B cell (primary cell): ENCODE measurements at regions not wholly inside any gene's neighbourhood (a gene's known extent, or its start where the extent isn't known, plus 50 kb on each side); places are given as distances from the start of the nearest gene placed in this dataset.

Source experiments
- EZH2 ChIP-seq: IDR thresholded peaks from 2 replicates; pipeline ENCODE4 v1.6.1; 2012; ENCODE audit warnings: borderline replicate concordance, low read depth, mild to moderate bottlenecking, moderate library complexity, low read length; ENCODE audit not compliant: insufficient read depth, poor library complexity, severe bottlenecking
- TF ChIP-seq, protein P1 (sequence below): fragments of 200-600 bp; IDR thresholded peaks from one replicate; pipeline ENCODE4 v1.8.0; 2022; ENCODE audit warnings: antibody characterized with exemption, mild to moderate bottlenecking

DNA sequence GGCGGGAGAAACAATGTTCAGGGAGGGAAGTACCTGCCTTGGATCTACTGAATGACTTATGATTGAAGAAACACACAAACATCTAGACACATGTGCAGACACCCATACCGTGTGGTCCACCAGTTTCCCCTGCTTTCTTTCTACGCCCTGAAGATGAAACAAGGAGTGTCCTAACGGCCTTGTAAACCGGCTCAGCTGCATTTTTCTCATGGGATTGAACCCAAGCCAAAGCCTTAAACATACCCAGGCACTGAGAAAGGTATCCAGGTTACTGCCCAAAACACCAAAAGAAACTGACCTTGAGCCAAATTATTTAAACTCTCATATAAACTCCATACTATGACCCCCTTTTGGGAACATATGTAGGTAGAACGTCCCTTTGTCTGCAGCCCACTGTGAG is 630.0 kb upstream of the RGS18 start:
- TF ChIP-seq, protein P1, sequence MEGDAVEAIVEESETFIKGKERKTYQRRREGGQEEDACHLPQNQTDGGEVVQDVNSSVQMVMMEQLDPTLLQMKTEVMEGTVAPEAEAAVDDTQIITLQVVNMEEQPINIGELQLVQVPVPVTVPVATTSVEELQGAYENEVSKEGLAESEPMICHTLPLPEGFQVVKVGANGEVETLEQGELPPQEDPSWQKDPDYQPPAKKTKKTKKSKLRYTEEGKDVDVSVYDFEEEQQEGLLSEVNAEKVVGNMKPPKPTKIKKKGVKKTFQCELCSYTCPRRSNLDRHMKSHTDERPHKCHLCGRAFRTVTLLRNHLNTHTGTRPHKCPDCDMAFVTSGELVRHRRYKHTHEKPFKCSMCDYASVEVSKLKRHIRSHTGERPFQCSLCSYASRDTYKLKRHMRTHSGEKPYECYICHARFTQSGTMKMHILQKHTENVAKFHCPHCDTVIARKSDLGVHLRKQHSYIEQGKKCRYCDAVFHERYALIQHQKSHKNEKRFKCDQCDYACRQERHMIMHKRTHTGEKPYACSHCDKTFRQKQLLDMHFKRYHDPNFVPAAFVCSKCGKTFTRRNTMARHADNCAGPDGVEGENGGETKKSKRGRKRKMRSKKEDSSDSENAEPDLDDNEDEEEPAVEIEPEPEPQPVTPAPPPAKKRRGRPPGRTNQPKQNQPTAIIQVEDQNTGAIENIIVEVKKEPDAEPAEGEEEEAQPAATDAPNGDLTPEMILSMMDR = no peak
- TF ChIP-seq EZH2 = no peak
